ENCODE measurements at regions not wholly inside any gene's neighbourhood (a gene's known extent, or its start where the extent isn't known, plus 50 kb on each side); places are given as distances from the start of the nearest gene placed in this dataset.

GRCh38 chr13:40074338-40074737 is 418.9 kb downstream of the COG6 start:
- DNase-seq (ENCODE audit: low read depth), result no peak

- no peak for DNase-seq (ENCODE audit: low read depth)
These were observed 419.8 kb downstream of the COG6 start for GRCh38 chr13:40075281-40075680.

GRCh38 chr13:40076765-40077362 is 421.4 kb downstream of the COG6 start:
- DNase-seq (ENCODE audit: low read depth), result no peak

- DNase-seq (ENCODE audit: low read depth), result no peak
These were observed 422.1 kb downstream of the COG6 start for GRCh38 chr13:40077396-40078027.

- DNase-seq (ENCODE audit: low read depth), result no peak
These were observed 424.3 kb downstream of the COG6 start for GRCh38 chr13:40079721-40080120.

GRCh38 chr13:40080676-40081075 is 425.2 kb downstream of the COG6 start:
- DNase-seq (ENCODE audit: low read depth), result no peak

- no peak for DNase-seq (ENCODE audit: low read depth)
These were observed 427.2 kb downstream of the COG6 start for GRCh38 chr13:40082639-40083038.

- DNase-seq (ENCODE audit: low read depth), result no peak
These were observed 428.4 kb downstream of the COG6 start for GRCh38 chr13:40083841-40084240.

- DNase-seq (ENCODE audit: low read depth), result no peak
These were observed 429.5 kb downstream of the COG6 start for GRCh38 chr13:40084934-40085333.

- no peak for DNase-seq (ENCODE audit: low read depth)
These were observed 431.9 kb downstream of the COG6 start for GRCh38 chr13:40087091-40088002.

GRCh38 chr13:40094056-40094455 is 438.6 kb downstream of the COG6 start:
- DNase-seq (ENCODE audit: low read depth), result no peak

GRCh38 chr13:40095695-40096356 is 440.4 kb downstream of the COG6 start:
- DNase-seq (ENCODE audit: low read depth), result no peak

GRCh38 chr13:40096357-40096901 is 441.0 kb downstream of the COG6 start:
- no peak for DNase-seq (ENCODE audit: low read depth)

GRCh38 chr13:40098246-40098645 is 442.8 kb downstream of the COG6 start:
- DNase-seq (ENCODE audit: low read depth), result no peak

- DNase-seq (ENCODE audit: low read depth), result no peak
These were observed 446.4 kb downstream of the COG6 start for GRCh38 chr13:40101708-40102359.

- DNase-seq (ENCODE audit: low read depth), result no peak
These were observed 446.9 kb downstream of the COG6 start for GRCh38 chr13:40102360-40102727.

GRCh38 chr13:40102854-40103253 is 447.4 kb downstream of the COG6 start:
- no peak for DNase-seq (ENCODE audit: low read depth)

GRCh38 chr13:40103864-40104263 is 448.4 kb downstream of the COG6 start:
- no peak for DNase-seq (ENCODE audit: low read depth)

- no peak for DNase-seq (ENCODE audit: low read depth)
These were observed 449.8 kb downstream of the COG6 start for GRCh38 chr13:40105231-40105630.

GRCh38 chr13:40109351-40109844 is 453.9 kb downstream of the COG6 start:
- DNase-seq (ENCODE audit: low read depth), result no peak

- no peak for DNase-seq (ENCODE audit: low read depth)
These were observed 458.3 kb downstream of the COG6 start for GRCh38 chr13:40113643-40114304.

All from forelimb muscle (tissue), 1 donor.